Neural crest cell (in vitro differentiated cells): ENCODE measurements at regions not wholly inside any gene's neighbourhood (a gene's known extent, or its start where the extent isn't known, plus 50 kb on each side); places are given as distances from the start of the nearest gene placed in this dataset.

Experiments
- DNase-seq: peaks from one replicate; pipeline ENCODE4 v3.0.0; 2021; ENCODE audit warnings: low read depth, mixed read lengths, low spot score
- H3K27ac Mint-ChIP-seq: one replicate; pipeline ENCODE4 v1.8.0; 2021; ENCODE audit warnings: mild to moderate bottlenecking, mixed read lengths; ENCODE audit not compliant: unreplicated experiment
- H3K27me3 Mint-ChIP-seq: 2 replicates; pipeline ENCODE4 v1.8.0; 2021; ENCODE audit warnings: low read depth, mild to moderate bottlenecking, mixed read lengths
- H3K36me3 Mint-ChIP-seq: 2 replicates; pipeline ENCODE4 v1.8.0; 2021; ENCODE audit warnings: low read depth, mild to moderate bottlenecking, mixed read lengths
- H3K4me1 Mint-ChIP-seq: 2 replicates; pipeline ENCODE4 v1.8.0; 2021; ENCODE audit warnings: mixed read lengths
- H3K4me3 Mint-ChIP-seq: one replicate; pipeline ENCODE4 v1.8.0; 2021; ENCODE audit warnings: mild to moderate bottlenecking, mixed read lengths
- H3K9me3 Mint-ChIP-seq: 2 replicates; pipeline ENCODE4 v1.8.0; 2021; ENCODE audit warnings: mixed read lengths
- CTCF ChIP-seq: fragments of 200-600 bp; sonication (generic); conservative IDR thresholded peaks from 2 replicates; pipeline ENCODE4 v1.5.0; 2021; ENCODE audit warnings: antibody characterized with exemption, mild to moderate bottlenecking

DNA sequence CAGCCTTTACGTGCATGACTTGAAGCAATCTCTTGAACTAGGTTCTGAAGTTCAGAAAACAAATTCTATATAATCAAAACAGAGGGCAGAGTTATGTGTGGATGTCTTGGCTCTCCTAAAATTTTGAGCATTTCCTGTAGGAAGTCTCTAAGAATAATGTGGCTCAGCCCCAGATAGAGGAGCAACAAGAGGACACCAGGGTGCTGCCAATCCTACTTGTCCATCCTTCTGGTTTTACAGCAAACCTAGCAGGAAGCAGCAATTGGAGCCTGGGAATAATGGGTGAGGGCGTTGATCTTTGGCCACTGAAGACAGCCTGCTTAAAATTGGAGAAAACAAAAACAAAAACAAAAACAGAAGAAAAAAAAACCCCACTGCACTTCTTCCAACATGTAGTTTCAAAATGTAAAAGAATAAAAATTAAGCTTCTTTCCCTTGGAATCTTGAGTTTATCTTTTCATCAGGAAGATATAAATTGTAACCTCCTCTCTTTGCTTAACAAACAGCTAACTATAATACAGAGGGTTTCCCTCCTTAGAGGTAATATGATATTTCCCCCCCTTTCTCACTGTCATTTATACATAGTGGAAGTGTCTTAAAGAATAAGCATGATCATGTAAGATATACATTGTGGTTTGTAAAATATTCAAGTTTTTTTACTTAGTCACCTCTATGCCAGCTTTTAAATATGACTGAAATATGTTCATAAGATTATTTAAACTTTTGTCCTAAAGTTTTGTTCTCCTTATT, 130.6 kb downstream of the FBXO8 start:
- Mint-ChIP-seq H3K9me3 (no peaks in the 10 kb centered on the region), H3K36me3 (no peaks in the 10 kb centered on the region), H3K4me1 (peaks cover 9% of the 10 kb centered on the region), H3K4me3 (no peak overlapping the region), H3K27me3 (peaks cover 45% of the 10 kb centered on the region), H3K27ac (no peak overlapping the region)
- no peak for DNase-seq
- no peak for TF ChIP-seq CTCF

- peaks cover 5% of the 10 kb centered on the region for H3K4me1 Mint-ChIP-seq
- TF ChIP-seq CTCF, result no peak
- no peak overlapping the region for H3K4me3 Mint-ChIP-seq
- no peak for DNase-seq
- H3K36me3 Mint-ChIP-seq, result no peaks in the 10 kb centered on the region
- no peaks in the 10 kb centered on the region for H3K9me3 Mint-ChIP-seq
- H3K27me3 Mint-ChIP-seq, result peaks cover 43% of the 10 kb centered on the region
- H3K27ac Mint-ChIP-seq, result no peak overlapping the region
Observed at GRCh38 chr4:174147863-174148262, 135.6 kb downstream of the FBXO8 start.

GRCh38 chr4:174144106-174144505, 139.4 kb downstream of the FBXO8 start:
- H3K27me3 Mint-ChIP-seq, result peaks cover 39% of the 10 kb centered on the region
- H3K36me3 Mint-ChIP-seq, result no peaks in the 10 kb centered on the region
- no peak for TF ChIP-seq CTCF
- H3K9me3 Mint-ChIP-seq, result no peaks in the 10 kb centered on the region
- H3K27ac Mint-ChIP-seq, result no peak overlapping the region
- DNase-seq, result no peak
- no peak overlapping the region for H3K4me3 Mint-ChIP-seq
- H3K4me1 Mint-ChIP-seq, result no peaks in the 10 kb centered on the region

DNA sequence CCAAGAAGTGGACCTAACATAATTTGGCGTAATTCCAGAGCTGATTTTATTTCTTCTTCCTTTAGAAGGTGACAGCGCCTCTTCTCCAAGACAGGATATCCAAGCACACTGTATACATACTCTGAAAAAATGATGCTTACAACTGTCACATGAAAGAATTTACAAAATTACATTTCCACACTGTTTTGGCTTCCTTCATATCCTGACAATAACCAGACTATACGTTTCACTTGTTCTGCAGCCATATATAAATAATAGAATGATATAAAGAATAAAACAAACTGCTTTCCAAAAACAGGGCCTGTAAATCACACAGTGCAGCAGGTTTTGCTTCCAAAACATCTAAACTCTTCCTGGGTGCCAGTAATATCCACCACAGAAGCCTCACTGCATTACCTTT, 141.6 kb downstream of the FBXO8 start:
- H3K36me3 Mint-ChIP-seq, result no peaks in the 10 kb centered on the region
- no peak overlapping the region for H3K4me3 Mint-ChIP-seq
- TF ChIP-seq CTCF, result no peak
- DNase-seq, result no peak
- H3K9me3 Mint-ChIP-seq, result no peaks in the 10 kb centered on the region
- H3K27me3 Mint-ChIP-seq, result peaks cover 34% of the 10 kb centered on the region
- H3K4me1 Mint-ChIP-seq, result no peaks in the 10 kb centered on the region
- H3K27ac Mint-ChIP-seq, result no peak overlapping the region

DNA sequence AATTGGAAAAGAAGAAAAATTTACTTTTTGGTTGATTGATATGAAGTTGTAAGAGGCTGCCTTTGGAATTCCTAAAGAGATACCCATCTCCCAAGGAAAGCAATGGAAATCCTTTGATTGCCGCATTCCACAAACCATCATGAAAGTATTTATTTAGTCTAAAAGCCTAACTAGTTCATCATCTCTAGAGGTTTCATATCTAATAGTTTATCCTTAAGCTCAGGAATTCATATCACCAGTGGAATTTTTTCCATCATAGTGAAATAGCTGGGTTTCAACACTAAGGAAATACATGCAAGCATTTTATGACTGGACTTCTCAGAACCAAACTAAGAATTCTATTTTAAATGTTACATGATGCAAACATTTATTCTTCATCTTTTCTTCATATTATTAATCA, 144.9 kb downstream of the FBXO8 start:
- Mint-ChIP-seq H3K36me3 (no peaks in the 10 kb centered on the region), H3K4me1 (peaks cover 15% of the 10 kb centered on the region), H3K4me3 (no peak overlapping the region), H3K27me3 (peaks cover 26% of the 10 kb centered on the region), H3K9me3 (no peaks in the 10 kb centered on the region), H3K27ac (no peak overlapping the region)
- no peak for TF ChIP-seq CTCF
- no peak for DNase-seq
